MCF 10A (cell line): ENCODE measurements at regions not wholly inside any gene's neighbourhood (a gene's known extent, or its start where the extent isn't known, plus 50 kb on each side); places are given as distances from the start of the nearest gene placed in this dataset.

ENCODE experiments used
- BruUV-seq: library from RNA; stranded (reverse); fragments of 400-500 nt; replicated peaks from 2 replicates; lab custom pipeline; 2021; lab: Mats Ljungman, UMichigan
- CTCF ChIA-PET: fragments of 300-600 bp; sonication (Branson Sonifier 250); formaldehyde crosslinking; extraction: SDS; loops from one replicate; lab custom pipeline; 2021; ENCODE audit warnings: antibody characterized with exemption, inconsistent platforms; lab: Yijun Ruan, JAX
- POLR2A ChIA-PET: fragments of 300-600, 350-650 bp; sonication (Branson Sonifier 250); formaldehyde crosslinking; extraction: SDS; loops from one replicate; lab custom pipeline; 2020; ENCODE audit warnings: antibody characterized with exemption, inconsistent platforms; lab: Yijun Ruan, JAX
- DNase-seq: peaks from one replicate; pipeline ENCODE4 v3.0.0-alpha.2; 2018; ENCODE audit not compliant: unreplicated experiment
- H3K27ac Mint-ChIP-seq: one replicate; pipeline ENCODE4 v1.8.0; 2022; ENCODE audit warnings: mild to moderate bottlenecking, low read depth, mixed read lengths; ENCODE audit not compliant: unreplicated experiment
- H3K27me3 Mint-ChIP-seq: one replicate; pipeline ENCODE4 v1.8.0; 2022; ENCODE audit warnings: mixed read lengths; ENCODE audit not compliant: insufficient read depth, unreplicated experiment
- H3K36me3 Mint-ChIP-seq: one replicate; pipeline ENCODE4 v1.8.0; 2022; ENCODE audit warnings: mild to moderate bottlenecking, moderate library complexity, mixed read lengths; ENCODE audit not compliant: insufficient read depth, unreplicated experiment
- H3K4me1 Mint-ChIP-seq: one replicate; pipeline ENCODE4 v1.8.0; 2022; ENCODE audit warnings: mixed read lengths; ENCODE audit not compliant: insufficient read depth, unreplicated experiment
- H3K4me3 Mint-ChIP-seq: one replicate; pipeline ENCODE4 v1.8.0; 2022; ENCODE audit warnings: mild to moderate bottlenecking, moderate library complexity, mixed read lengths; ENCODE audit not compliant: unreplicated experiment
- H3K9me3 Mint-ChIP-seq: one replicate; pipeline ENCODE4 v1.8.0; 2022; ENCODE audit warnings: mixed read lengths; ENCODE audit not compliant: unreplicated experiment
- intact Hi-C: fragments of 100-400 bp; cut with micrococcal nuclease; formaldehyde crosslinking; loops from 2 replicates; pipeline ENCODE4 v1.14.1; 2022
- TF ChIP-seq, protein P1 (sequence below): fragments of 200-600 bp; IDR thresholded peaks from one replicate; pipeline ENCODE4 v1.8.0; 2022; ENCODE audit warnings: antibody characterized with exemption, mild to moderate bottlenecking; ENCODE audit not compliant: unreplicated experiment

DNA sequence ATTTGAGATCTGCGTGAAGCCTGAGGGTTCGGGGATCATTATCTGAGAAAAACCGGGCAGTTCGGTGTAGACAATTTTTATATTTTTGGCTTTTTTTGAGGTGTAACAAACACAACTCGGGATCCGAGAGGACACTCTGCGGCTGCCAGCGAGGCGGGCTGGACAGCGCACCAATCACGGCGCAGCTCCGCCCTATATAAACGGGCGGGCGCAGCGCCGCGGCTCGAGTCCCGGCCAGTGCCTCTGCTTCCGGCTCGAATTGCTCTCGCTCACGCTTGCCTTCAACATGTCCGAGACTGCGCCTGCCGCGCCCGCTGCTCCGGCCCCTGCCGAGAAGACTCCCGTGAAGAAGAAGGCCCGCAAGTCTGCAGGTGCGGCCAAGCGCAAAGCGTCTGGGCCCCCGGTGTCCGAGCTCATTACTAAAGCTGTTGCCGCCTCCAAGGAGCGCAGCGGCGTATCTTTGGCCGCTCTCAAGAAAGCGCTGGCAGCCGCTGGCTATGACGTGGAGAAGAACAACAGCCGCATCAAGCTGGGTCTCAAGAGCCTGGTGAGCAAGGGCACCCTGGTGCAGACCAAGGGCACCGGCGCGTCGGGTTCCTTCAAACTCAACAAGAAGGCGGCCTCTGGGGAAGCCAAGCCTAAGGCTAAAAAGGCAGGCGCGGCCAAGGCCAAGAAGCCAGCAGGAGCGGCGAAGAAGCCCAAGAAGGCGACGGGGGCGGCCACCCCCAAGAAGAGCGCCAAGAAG, 69.0 kb downstream of the HFE start:
- DNase-seq: peak; percentile 91
- TSS peak; percentile 66 for BruUV-seq
- Mint-ChIP-seq H3K4me1 (peaks cover 23% of the 10 kb centered on the region), H3K27ac (peak overlapping the region; percentile 64), H3K27me3 (no peaks in the 10 kb centered on the region), H3K36me3 (peaks cover 50% of the 10 kb centered on the region), H3K4me3 (peak overlapping the region; percentile 82), H3K9me3 (no peaks in the 10 kb centered on the region)
- CTCF ChIA-PET: interaction anchor here (0.7 to 1.7 kb wide), 2 partner anchors 91 to 284 kb away, joined by 3 to 5 read pairs; partner anchors contain the start of gene BTN3A3
- POLR2A ChIA-PET: interaction anchor here (0.6 to 10.4 kb wide), 53 partner anchors 9 to 1738 kb away, joined by 3 to 1660 read pairs (median 24); partner anchors contain the start of gene HMGN4
- intact Hi-C loops: loop anchor here (2.0 to 5.0 kb wide), 3 partner anchors 33 to 123 kb away; a partner anchor contains a TSS
- TF ChIP-seq, protein P1, sequence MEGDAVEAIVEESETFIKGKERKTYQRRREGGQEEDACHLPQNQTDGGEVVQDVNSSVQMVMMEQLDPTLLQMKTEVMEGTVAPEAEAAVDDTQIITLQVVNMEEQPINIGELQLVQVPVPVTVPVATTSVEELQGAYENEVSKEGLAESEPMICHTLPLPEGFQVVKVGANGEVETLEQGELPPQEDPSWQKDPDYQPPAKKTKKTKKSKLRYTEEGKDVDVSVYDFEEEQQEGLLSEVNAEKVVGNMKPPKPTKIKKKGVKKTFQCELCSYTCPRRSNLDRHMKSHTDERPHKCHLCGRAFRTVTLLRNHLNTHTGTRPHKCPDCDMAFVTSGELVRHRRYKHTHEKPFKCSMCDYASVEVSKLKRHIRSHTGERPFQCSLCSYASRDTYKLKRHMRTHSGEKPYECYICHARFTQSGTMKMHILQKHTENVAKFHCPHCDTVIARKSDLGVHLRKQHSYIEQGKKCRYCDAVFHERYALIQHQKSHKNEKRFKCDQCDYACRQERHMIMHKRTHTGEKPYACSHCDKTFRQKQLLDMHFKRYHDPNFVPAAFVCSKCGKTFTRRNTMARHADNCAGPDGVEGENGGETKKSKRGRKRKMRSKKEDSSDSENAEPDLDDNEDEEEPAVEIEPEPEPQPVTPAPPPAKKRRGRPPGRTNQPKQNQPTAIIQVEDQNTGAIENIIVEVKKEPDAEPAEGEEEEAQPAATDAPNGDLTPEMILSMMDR: no peak

DNA sequence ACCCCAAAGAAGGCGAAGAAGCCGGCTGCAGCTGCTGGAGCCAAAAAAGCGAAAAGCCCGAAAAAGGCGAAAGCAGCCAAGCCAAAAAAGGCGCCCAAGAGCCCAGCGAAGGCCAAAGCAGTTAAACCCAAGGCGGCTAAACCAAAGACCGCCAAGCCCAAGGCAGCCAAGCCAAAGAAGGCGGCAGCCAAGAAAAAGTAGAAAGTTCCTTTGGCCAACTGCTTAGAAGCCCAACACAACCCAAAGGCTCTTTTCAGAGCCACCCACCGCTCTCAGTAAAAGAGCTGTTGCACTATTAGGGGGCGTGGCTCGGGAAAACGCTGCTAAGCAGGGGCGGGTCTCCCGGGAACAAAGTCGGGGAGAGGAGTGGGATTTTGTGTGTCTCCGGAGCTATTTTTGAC, 69.6 kb downstream of the HFE start:
- H3K4me1 Mint-ChIP-seq: peaks cover 23% of the 10 kb centered on the region

DNA sequence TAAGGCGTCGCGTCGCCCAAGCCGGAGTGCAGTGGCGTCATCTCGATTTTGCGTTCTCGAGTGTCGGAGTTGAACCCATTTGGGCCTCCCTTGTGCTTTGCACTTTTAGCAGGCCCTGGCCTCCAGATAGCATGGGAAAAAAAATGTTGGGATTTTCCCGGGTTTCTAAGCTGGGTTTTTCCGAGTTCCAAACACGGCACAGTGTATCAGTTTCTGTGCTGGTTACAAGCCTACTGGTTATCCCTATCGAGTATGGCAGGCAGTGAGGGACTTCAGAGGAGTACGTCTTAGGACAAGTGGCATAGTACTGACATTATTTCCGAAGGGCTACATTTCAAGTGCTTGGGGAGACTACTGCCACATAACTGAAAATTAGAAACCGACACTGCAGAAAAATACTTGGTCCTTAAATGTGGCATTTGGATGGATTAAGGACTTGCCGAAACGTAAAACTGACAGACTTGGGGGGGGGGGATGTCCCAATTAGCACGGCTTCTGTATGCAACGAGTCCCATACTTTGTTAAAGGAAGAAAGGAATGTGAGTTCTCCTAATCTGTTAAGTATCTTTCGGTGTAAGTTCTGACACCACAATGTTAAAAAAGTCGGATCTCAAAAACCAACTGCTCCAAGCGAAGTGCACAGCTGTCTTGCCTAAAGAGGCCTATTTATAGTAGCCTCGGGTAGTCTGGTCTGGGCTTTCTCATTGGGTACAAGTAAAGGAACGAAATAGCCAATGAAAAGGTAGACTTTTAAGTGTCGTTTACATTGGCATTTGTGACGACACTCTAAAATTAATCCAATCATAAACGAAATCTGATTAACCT, 70.2 kb downstream of the HFE start:
- no peaks in the 10 kb centered on the region for H3K27me3 Mint-ChIP-seq
- DNase-seq: peak; percentile 97

More for the DNA sequence above, 69.6 kb downstream of the HFE start:
- no TSS peak for BruUV-seq
- H3K4me3 Mint-ChIP-seq: peak overlapping the region; percentile 82
- peak overlapping the region; percentile 64 for H3K27ac Mint-ChIP-seq
- CTCF ChIA-PET: interaction anchor here (0.7 kb wide), 2 partner anchors 17 to 283 kb away, joined by 3 read pairs; partner anchors contain the start of gene BTN3A3
- TF ChIP-seq, protein P1: no peak
- intact Hi-C loops: loop anchor here (1.0 to 5.0 kb wide), 6 partner anchors 32 to 124 kb away; a partner anchor contains a TSS
- no peaks in the 10 kb centered on the region for H3K9me3 Mint-ChIP-seq
- H3K36me3 Mint-ChIP-seq: peaks cover 52% of the 10 kb centered on the region
- DNase-seq: peak; percentile 70
- H3K27me3 Mint-ChIP-seq: no peaks in the 10 kb centered on the region
- POLR2A ChIA-PET: interaction anchor here (0.6 to 10.4 kb wide), 53 partner anchors 10 to 1737 kb away, joined by 3 to 1660 read pairs (median 24); partner anchors contain the start of gene HMGN4

More for the DNA sequence above, 70.2 kb downstream of the HFE start:
- TSS peak; percentile 100 for BruUV-seq
- Mint-ChIP-seq H3K27ac (peak overlapping the region; percentile 64), H3K4me1 (peaks cover 19% of the 10 kb centered on the region), H3K4me3 (peak overlapping the region; percentile 82), H3K9me3 (no peaks in the 10 kb centered on the region), H3K36me3 (peaks cover 52% of the 10 kb centered on the region)
- POLR2A ChIA-PET: interaction anchor here (0.6 to 10.4 kb wide), 63 partner anchors 10 to 1736 kb away, joined by 3 to 1660 read pairs (median 12); partner anchors contain the start of gene HMGN4
- intact Hi-C loops: loop anchor here (1.0 to 5.0 kb wide), 7 partner anchors 31 to 125 kb away; a partner anchor contains a TSS
- CTCF ChIA-PET: interaction anchor here (0.7 kb wide), 1 partner anchor 16 kb away, joined by 3 read pairs; no protein-coding TSS in a partner anchor
- TF ChIP-seq, protein P1: no peak
